ENCODE measurements at regions not wholly inside any gene's neighbourhood (a gene's known extent, or its start where the extent isn't known, plus 50 kb on each side); places are given as distances from the start of the nearest gene placed in this dataset.

DNA sequence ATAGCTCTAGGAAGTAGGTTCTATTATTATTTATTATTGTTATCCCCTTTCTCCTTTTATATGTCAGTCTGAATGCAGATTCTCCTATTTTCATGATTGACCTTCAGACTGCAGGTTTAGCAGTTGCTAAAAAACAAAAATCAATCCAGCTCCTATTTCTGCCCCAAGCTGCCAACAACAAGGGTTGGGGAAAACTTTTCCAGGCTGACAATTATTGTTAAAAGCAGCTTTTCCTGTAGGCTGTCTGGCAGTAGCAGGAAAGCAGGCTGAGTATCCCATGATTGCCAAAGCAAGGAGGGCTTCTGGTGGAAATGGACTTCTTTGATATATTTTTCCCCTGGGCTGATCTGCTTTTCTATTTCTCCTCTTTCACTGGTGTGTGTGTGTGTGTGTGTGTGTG lies 78.0 kb upstream of the CTLA4 start:
- no peak for DNase-seq (ENCODE audit: low read depth in 2 of 2)

DNA sequence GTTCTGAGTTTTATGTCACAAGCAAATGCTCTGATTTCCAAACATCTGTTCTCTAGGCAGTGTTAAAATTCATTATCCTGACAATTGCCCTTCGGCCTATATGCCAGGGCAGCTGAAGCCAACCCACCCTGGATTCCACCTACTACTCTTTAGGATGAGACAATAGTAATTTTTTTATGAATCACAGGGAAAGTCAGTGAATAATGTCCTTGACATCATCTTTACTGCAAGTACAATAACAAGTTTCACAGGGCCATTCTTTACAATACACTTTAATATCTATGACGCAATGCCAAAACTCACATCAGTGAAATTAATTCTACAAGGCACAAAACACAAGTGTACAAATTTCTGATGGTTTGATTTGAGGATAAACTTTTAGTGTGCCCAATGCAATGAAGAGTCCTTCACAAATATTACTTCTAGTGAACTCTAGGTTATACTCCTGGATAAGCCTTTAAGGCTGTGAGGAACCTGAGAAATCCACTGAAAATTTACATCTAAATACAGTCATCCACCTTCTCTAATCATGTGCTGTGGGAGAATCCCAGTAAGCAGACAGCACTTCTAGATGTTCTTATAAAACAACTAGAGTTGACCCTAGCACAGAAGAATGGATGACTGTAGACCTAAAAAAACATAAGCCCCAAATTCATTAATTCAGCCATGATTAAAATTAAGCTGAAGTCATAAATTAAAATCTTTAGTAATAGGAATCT lies 77.3 kb upstream of the CTLA4 start:
- no peak for DNase-seq (ENCODE audit: low read depth in 2 of 2)

GRCh38 chr2:203796248-203797010 lies 71.1 kb upstream of the CTLA4 start:
- no peak for DNase-seq (ENCODE audit: low read depth in 2 of 2)

- no peak for DNase-seq (ENCODE audit: low read depth in 2 of 2)
These were observed 70.3 kb upstream of the CTLA4 start for GRCh38 chr2:203797276-203797675.

- no peak for DNase-seq (ENCODE audit: low read depth in 2 of 2)
These were observed 69.9 kb upstream of the CTLA4 start for GRCh38 chr2:203797712-203798111.

DNA sequence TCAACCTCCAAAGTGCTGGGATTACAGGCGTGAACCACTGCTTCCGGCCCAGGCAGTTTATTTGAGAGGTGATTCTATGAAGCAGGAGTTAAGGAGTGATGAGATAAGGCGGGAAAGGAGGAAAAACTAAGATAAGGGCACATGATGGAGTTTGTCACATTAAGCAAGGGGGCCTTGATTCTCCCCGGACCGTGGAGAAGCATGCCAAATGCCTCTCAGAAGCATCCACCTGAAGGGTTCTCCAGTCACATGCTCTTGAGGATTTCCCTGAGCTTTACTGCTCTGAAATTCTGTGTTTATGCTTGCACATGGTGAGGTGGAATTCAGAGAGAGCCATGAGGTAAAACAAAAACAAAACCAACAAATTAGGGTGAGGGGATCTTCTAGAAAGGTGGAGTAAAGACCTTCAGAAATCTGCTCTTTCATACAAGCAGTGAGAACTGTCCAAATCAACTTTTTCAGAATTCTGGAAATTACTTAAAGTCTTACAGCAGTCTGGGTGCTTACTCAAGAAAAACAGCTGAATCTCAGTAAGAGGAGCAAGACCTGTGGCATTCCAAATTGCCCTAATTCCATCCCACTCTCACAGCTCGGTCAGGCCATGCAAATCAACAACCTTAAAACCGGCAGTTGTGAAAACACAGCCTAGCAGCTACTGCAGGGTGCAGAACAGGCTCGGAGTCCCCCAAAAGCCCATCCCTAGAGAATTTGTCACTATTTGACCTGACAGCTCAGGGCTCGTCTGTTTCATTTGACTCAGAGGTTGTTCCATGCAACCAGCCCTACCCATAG lies 69.1 kb upstream of the CTLA4 start:
- DNase-seq (ENCODE audit: low read depth in 2 of 2), result no peak

DNA sequence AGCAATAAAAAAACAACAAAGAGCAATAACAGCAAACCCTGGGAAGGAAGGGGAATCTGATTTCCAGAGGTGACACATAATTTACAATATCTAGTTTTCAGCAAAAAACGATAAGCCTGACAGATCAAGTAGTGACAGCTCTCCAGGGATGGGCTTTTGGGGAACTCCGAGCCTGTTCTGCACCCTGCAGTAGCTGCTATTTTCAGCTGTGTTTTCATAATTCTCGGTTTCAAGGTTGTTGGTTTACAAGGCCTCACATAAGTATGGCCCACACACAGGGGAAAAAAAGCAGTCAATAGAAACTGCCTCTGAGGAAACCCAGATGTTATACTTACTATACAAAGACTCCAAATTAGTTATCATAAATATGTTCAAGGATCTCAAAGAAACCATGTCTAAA lies 67.7 kb upstream of the CTLA4 start:
- no peak for DNase-seq (ENCODE audit: low read depth in 2 of 2)

DNA sequence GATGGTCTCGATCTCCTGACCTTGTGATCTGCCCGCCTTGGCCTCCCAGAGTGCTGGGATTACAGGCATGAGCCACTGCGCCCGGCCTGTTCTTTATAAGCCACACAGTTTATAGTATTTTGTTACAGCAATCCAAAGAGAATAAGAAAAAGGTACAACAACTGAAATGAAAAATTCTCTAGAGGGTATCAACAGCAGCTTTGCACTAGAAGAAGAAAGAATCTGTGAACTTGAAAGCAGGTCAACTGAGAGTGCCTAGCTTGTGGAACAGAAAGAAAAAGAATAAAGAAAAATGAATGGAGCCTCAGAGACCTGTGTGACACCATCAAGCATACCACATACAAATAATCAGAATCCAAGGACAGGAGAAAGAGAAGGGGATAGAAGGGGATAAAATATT lies 66.8 kb upstream of the CTLA4 start:
- no peak for DNase-seq (ENCODE audit: low read depth in 2 of 2)

- peak; percentile 36 to 44 for DNase-seq (ENCODE audit: low read depth in 2 of 2)
These were observed 65.1 kb upstream of the CTLA4 start for GRCh38 chr2:203802342-203803052.

GRCh38 chr2:203803053-203803429 lies 64.5 kb upstream of the CTLA4 start:
- no peak for DNase-seq (ENCODE audit: low read depth in 2 of 2)

- DNase-seq (ENCODE audit: low read depth in 2 of 2), result peak in 1 of 2 donors; percentile 27
These were observed 63.5 kb upstream of the CTLA4 start for GRCh38 chr2:203804070-203804469.

DNA sequence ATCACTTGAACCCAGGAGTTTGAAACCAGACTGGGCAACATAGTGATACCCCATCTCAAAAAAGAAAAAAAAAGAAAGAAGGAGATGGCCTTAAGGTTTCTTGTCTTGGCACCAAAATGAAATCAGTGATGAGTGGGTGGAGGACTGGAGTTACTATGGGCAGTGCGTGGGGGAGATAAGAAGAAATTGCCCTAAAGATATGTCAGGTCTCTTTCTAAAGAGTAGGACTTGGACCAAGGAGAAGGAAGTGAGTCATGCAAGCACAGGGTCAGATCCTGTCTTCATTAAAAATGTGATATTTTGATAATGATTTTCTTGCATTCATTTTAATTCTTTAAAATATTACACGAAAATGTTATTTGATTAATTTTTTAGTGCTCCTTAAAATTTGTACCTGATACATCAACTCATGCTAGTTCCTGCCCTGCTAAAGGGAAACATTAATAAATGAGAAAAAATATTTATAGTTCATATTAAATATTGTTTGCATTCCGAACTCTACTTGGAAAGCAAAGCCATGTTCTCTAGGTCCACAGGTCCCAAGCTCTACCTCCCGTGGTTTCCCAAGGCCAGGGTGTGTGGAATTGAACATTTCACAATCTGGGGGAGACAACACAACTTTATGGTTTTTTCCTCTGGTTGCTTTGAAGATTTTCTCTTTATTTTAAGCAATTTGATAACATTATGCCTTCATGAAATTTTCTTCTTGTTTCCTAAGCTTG lies 62.6 kb upstream of the CTLA4 start:
- no peak for DNase-seq (ENCODE audit: low read depth in 2 of 2)

DNA sequence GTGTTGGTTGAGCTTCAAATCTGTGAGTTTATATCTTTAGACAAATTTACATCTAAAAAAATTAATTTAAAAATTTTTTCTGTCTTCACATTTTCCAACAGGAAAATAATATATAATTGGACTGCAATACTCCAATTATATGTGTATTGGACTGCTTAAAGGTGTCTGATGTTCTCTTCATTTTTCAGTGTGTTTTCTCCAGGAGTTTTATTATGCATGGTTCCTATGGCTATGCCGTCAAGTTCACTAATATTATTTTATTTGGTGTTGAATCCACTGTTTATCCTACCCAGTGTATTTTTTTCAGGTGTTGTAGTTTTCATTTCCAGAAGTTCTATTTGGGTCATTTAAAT lies 62.1 kb upstream of the CTLA4 start:
- no peak for DNase-seq (ENCODE audit: low read depth in 2 of 2)

- no peak for DNase-seq (ENCODE audit: low read depth in 2 of 2)
These were observed 60.8 kb upstream of the CTLA4 start for GRCh38 chr2:203806761-203807160.

GRCh38 chr2:203808046-203808750 lies 59.4 kb upstream of the CTLA4 start:
- no peak for DNase-seq (ENCODE audit: low read depth in 2 of 2)

DNA sequence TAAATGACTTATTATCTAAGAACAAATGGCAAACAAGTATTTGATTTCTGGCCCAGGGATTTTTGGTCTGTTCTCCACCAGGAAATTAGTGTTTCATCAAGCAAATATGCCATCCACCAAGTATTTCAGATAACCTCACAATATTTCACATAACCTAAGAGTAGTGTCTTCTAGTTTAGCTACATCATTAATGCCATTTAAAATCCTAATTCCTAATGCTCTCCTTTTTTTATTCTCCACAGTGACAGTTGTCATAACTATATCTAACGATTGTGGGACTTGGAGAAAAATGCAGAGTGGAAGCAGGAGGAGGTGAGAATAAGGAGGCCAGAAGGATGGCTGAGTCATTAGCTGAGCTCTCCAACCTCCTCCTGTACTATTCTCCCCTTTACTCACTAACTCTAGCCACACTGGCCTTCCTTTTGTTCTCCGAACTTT lies 58.5 kb upstream of the CTLA4 start:
- no peak for DNase-seq (ENCODE audit: low read depth in 2 of 2)

GRCh38 chr2:203809991-203810510 lies 57.5 kb upstream of the CTLA4 start:
- DNase-seq (ENCODE audit: low read depth in 2 of 2), result no peak

DNA sequence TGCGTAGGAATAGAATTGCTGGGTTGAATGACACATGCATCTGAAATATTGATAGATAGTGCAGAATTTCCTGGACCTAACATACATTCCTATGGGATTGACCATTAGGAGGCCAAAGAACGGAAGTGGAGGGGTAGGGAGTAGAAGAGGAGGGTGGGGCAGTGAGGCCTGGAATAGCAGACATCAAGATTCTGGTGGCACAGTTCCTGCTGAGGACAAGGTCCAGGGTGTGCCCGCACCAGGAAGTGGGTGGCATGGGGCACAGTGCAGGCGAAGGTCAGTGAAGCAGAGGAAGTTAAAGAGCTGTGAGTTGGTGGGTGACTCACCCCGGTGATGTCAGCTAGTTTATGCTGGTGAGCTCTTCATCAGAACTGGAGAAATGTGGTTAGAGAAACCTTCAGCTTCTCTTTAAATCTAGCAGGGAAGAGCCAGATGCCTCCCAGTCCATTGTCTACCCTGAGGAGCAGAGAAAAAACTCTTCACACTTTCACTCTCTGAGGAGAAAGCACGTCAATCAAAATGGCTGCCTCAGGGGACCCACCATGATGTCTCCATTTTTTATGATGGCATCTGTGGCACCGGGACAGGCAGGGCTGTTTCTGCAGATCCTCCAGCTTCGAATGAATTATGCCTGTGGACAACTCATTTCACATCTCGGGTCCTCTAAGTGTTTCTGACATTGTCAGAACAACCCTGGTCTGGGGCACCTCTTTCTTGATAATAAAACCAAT lies 55.9 kb upstream of the CTLA4 start:
- peak; percentile 42 to 70 for DNase-seq (ENCODE audit: low read depth in 2 of 2)

GRCh38 chr2:203812294-203813221 lies 55.0 kb upstream of the CTLA4 start:
- DNase-seq (ENCODE audit: low read depth in 2 of 2), result no peak

Data from activated CD4-positive, alpha-beta T cell treated with anti-CD3 and anti-CD28 coated beads for 24 hours (primary cell).